Mesendoderm (in vitro differentiated cells): ENCODE measurements at regions not wholly inside any gene's neighbourhood (a gene's known extent, or its start where the extent isn't known, plus 50 kb on each side); places are given as distances from the start of the nearest gene placed in this dataset.

Experiments
- DNase-seq: peaks from one replicate; pipeline ENCODE4 v3.0.0; 2013
- H2AK5ac ChIP-seq: 2 replicates; pipeline ENCODE4 v1.6.1; 2013; ENCODE audit warnings: low read length, inconsistent platforms
- H2BK120ac ChIP-seq: 2 replicates; pipeline ENCODE4 v1.6.1; 2013; ENCODE audit warnings: low read depth, mild to moderate bottlenecking, low read length, moderate library complexity, mixed read lengths
- H2BK15ac ChIP-seq: replicated peaks from 2 replicates; pipeline ENCODE4 v1.6.1; 2013; ENCODE audit warnings: low read depth, mild to moderate bottlenecking, moderate library complexity
- H2BK5ac ChIP-seq: 2 replicates; pipeline ENCODE4 v1.6.1; 2013; ENCODE audit warnings: low read length, inconsistent platforms
- H3K18ac ChIP-seq: 2 replicates; pipeline ENCODE4 v1.6.1; 2013; ENCODE audit warnings: mild to moderate bottlenecking, low read length, mixed read lengths
- H3K23ac ChIP-seq: one replicate; pipeline ENCODE4 v1.6.1; 2013; ENCODE audit warnings: low read length
- H3K27ac ChIP-seq: 2 replicates; pipeline ENCODE4 v1.5.1; 2013; ENCODE audit warnings: low read depth, mild to moderate bottlenecking, inconsistent platforms, low read length, moderate library complexity
- H3K27me3 ChIP-seq: 2 replicates; pipeline ENCODE4 v1.6.1; 2013; ENCODE audit warnings: low read length, control low read depth, mild to moderate bottlenecking, inconsistent platforms; ENCODE audit not compliant: insufficient read depth, poor library complexity
- H3K36me3 ChIP-seq: 2 replicates; pipeline ENCODE4 v1.6.1; 2013; ENCODE audit warnings: low read length, inconsistent platforms; ENCODE audit not compliant: control insufficient read depth, insufficient read depth
- H3K4ac ChIP-seq: one replicate; pipeline ENCODE4 v1.6.1; 2013; ENCODE audit warnings: low read depth, mild to moderate bottlenecking, low read length, moderate library complexity
- H3K4me1 ChIP-seq: 2 replicates; pipeline ENCODE4 v1.6.1; 2013; ENCODE audit warnings: low read depth, low read length, inconsistent platforms; ENCODE audit not compliant: control insufficient read depth
- H3K4me2 ChIP-seq: 2 replicates; pipeline ENCODE4 v1.6.1; 2013; ENCODE audit warnings: low read length
- H3K4me3 ChIP-seq: 2 replicates; pipeline ENCODE4 v1.5.1; 2013; ENCODE audit warnings: mild to moderate bottlenecking, low read length
- H3K56ac ChIP-seq: one replicate; pipeline ENCODE4 v1.6.1; 2013; ENCODE audit warnings: low read length
- H3K79me1 ChIP-seq: 2 replicates; pipeline ENCODE4 v1.6.1; 2013; ENCODE audit warnings: low read length, inconsistent platforms
- H3K79me2 ChIP-seq: 2 replicates; pipeline ENCODE4 v1.6.1; 2013; ENCODE audit warnings: mild to moderate bottlenecking, low read length; ENCODE audit not compliant: control insufficient read depth, insufficient read depth
- H3K9ac ChIP-seq: 2 replicates; pipeline ENCODE4 v1.6.1; 2013; ENCODE audit warnings: low read length, inconsistent platforms
- H4K5ac ChIP-seq: one replicate; pipeline ENCODE4 v1.6.1; 2013; ENCODE audit warnings: low read length
- H4K8ac ChIP-seq: one replicate; pipeline ENCODE4 v1.6.1; 2013; ENCODE audit warnings: low read depth, mild to moderate bottlenecking, control low read depth, low read length, moderate library complexity
- WGBS: extraction: QIAGEN DNeasy Blood & Tissue Kit; methylation state at CpG from one replicate; pipeline ENCODE4 v1.1.7; 2013; ENCODE audit warnings: low lambda C conversion rate, missing lambda C conversion rate; ENCODE audit not compliant: insufficient coverage; ENCODE audit errors: extremely low coverage; 5-methylcytosine and 5-hydroxymethylcytosine counted together

GRCh38 chr14:25246751-25247150, 196.8 kb upstream of the STXBP6 start:
- H3K36me3 ChIP-seq = no peaks in the 10 kb centered on the region
- H3K4ac ChIP-seq = no peak overlapping the region
- H2BK5ac ChIP-seq = no peak overlapping the region
- no CpG with 5 or more reads among the region's 2 CpGs for WGBS
- no peak overlapping the region for H3K18ac ChIP-seq
- H2BK120ac ChIP-seq = no peak overlapping the region
- H3K9ac ChIP-seq = no peak overlapping the region
- H3K56ac ChIP-seq = no peak overlapping the region
- no peaks in the 10 kb centered on the region for H3K4me1 ChIP-seq
- no peak overlapping the region for H3K4me3 ChIP-seq
- H2BK15ac ChIP-seq = no peak overlapping the region
- no peak overlapping the region for H3K27ac ChIP-seq
- no peak for DNase-seq
- H2AK5ac ChIP-seq = no peak overlapping the region
- no peak overlapping the region for H4K8ac ChIP-seq
- no peaks in the 10 kb centered on the region for H3K79me2 ChIP-seq
- no peaks in the 10 kb centered on the region for H3K79me1 ChIP-seq
- no peak overlapping the region for H4K5ac ChIP-seq
- H3K4me2 ChIP-seq = no peak overlapping the region
- no peaks in the 10 kb centered on the region for H3K27me3 ChIP-seq
- H3K23ac ChIP-seq = no peak overlapping the region

- Histone ChIP-seq H2BK5ac (no peak overlapping the region), H2AK5ac (no peak overlapping the region), H3K27ac (no peak overlapping the region), H3K9ac (no peak overlapping the region), H3K56ac (no peak overlapping the region), H3K4me2 (no peak overlapping the region), H3K79me2 (no peaks in the 10 kb centered on the region), H3K23ac (no peak overlapping the region), H3K27me3 (no peaks in the 10 kb centered on the region), H3K4me1 (no peaks in the 10 kb centered on the region), H3K4me3 (no peak overlapping the region), H3K79me1 (no peaks in the 10 kb centered on the region), H4K5ac (no peak overlapping the region), H4K8ac (no peak overlapping the region), H2BK120ac (no peak overlapping the region), H2BK15ac (no peak overlapping the region), H3K4ac (no peak overlapping the region), H3K18ac (no peak overlapping the region), H3K36me3 (no peaks in the 10 kb centered on the region)
- no peak for DNase-seq
- no CpG with 5 or more reads among the region's 1 CpG for WGBS
Observed at GRCh38 chr14:25239170-25239569, 189.2 kb upstream of the STXBP6 start.

GRCh38 chr14:25237845-25238244, 187.9 kb upstream of the STXBP6 start:
- H2AK5ac ChIP-seq = no peak overlapping the region
- H3K9ac ChIP-seq = no peak overlapping the region
- H3K79me2 ChIP-seq = no peaks in the 10 kb centered on the region
- no peak overlapping the region for H3K4ac ChIP-seq
- H2BK5ac ChIP-seq = no peak overlapping the region
- H4K5ac ChIP-seq = no peak overlapping the region
- H3K79me1 ChIP-seq = no peaks in the 10 kb centered on the region
- H3K4me2 ChIP-seq = no peak overlapping the region
- H3K56ac ChIP-seq = no peak overlapping the region
- no peak overlapping the region for H2BK120ac ChIP-seq
- H3K4me1 ChIP-seq = no peaks in the 10 kb centered on the region
- no peak overlapping the region for H4K8ac ChIP-seq
- no peaks in the 10 kb centered on the region for H3K36me3 ChIP-seq
- no peaks in the 10 kb centered on the region for H3K27me3 ChIP-seq
- H3K27ac ChIP-seq = no peak overlapping the region
- H3K23ac ChIP-seq = no peak overlapping the region
- no peak overlapping the region for H2BK15ac ChIP-seq
- WGBS = no CpG with 5 or more reads among the region's 6 CpGs
- DNase-seq = peak; percentile 76
- no peak overlapping the region for H3K4me3 ChIP-seq
- H3K18ac ChIP-seq = no peak overlapping the region

GRCh38 chr14:25233613-25234012, 183.7 kb upstream of the STXBP6 start:
- Histone ChIP-seq H3K79me1 (no peaks in the 10 kb centered on the region), H3K4me2 (no peak overlapping the region), H3K27me3 (no peaks in the 10 kb centered on the region), H2BK5ac (no peak overlapping the region), H3K36me3 (no peaks in the 10 kb centered on the region), H3K23ac (no peak overlapping the region), H3K9ac (no peak overlapping the region), H3K4ac (no peak overlapping the region), H3K18ac (no peak overlapping the region), H3K4me3 (no peak overlapping the region), H2BK15ac (no peak overlapping the region), H3K79me2 (no peaks in the 10 kb centered on the region), H3K27ac (no peak overlapping the region), H3K56ac (no peak overlapping the region), H4K8ac (no peak overlapping the region), H2AK5ac (no peak overlapping the region), H4K5ac (no peak overlapping the region), H3K4me1 (no peaks in the 10 kb centered on the region), H2BK120ac (no peak overlapping the region)
- DNase-seq = no peak
- WGBS = no CpG with 5 or more reads among the region's 3 CpGs

GRCh38 chr14:25231004-25231403, 181.1 kb upstream of the STXBP6 start:
- Histone ChIP-seq H2AK5ac (no peak overlapping the region), H3K18ac (no peak overlapping the region), H3K27ac (no peak overlapping the region), H3K9ac (no peak overlapping the region), H4K5ac (no peak overlapping the region), H4K8ac (no peak overlapping the region), H3K4me1 (no peaks in the 10 kb centered on the region), H2BK5ac (no peak overlapping the region), H3K4ac (no peak overlapping the region), H3K4me2 (no peak overlapping the region), H2BK15ac (no peak overlapping the region), H3K36me3 (no peaks in the 10 kb centered on the region), H3K4me3 (no peak overlapping the region), H2BK120ac (no peak overlapping the region), H3K27me3 (no peaks in the 10 kb centered on the region), H3K79me2 (no peaks in the 10 kb centered on the region), H3K23ac (no peak overlapping the region), H3K79me1 (no peaks in the 10 kb centered on the region), H3K56ac (no peak overlapping the region)
- no CpG with 5 or more reads among the region's 4 CpGs for WGBS
- DNase-seq = no peak

GRCh38 chr14:25226214-25226613, 176.3 kb upstream of the STXBP6 start:
- no peak overlapping the region for H4K5ac ChIP-seq
- H3K79me1 ChIP-seq = no peaks in the 10 kb centered on the region
- WGBS = no CpG with 5 or more reads among the region's 3 CpGs
- no peak overlapping the region for H2BK120ac ChIP-seq
- no peaks in the 10 kb centered on the region for H3K36me3 ChIP-seq
- no peaks in the 10 kb centered on the region for H3K4me1 ChIP-seq
- no peak overlapping the region for H4K8ac ChIP-seq
- H3K18ac ChIP-seq = no peak overlapping the region
- no peaks in the 10 kb centered on the region for H3K79me2 ChIP-seq
- no peak overlapping the region for H3K9ac ChIP-seq
- H2BK15ac ChIP-seq = no peak overlapping the region
- no peak overlapping the region for H3K4me3 ChIP-seq
- no peaks in the 10 kb centered on the region for H3K27me3 ChIP-seq
- H3K23ac ChIP-seq = no peak overlapping the region
- no peak overlapping the region for H2AK5ac ChIP-seq
- no peak overlapping the region for H2BK5ac ChIP-seq
- DNase-seq = no peak
- H3K56ac ChIP-seq = no peak overlapping the region
- H3K4me2 ChIP-seq = no peak overlapping the region
- no peak overlapping the region for H3K27ac ChIP-seq
- no peak overlapping the region for H3K4ac ChIP-seq
